ENCODE measurements at regions not wholly inside any gene's neighbourhood (a gene's known extent, or its start where the extent isn't known, plus 50 kb on each side); places are given as distances from the start of the nearest gene placed in this dataset.

DNA sequence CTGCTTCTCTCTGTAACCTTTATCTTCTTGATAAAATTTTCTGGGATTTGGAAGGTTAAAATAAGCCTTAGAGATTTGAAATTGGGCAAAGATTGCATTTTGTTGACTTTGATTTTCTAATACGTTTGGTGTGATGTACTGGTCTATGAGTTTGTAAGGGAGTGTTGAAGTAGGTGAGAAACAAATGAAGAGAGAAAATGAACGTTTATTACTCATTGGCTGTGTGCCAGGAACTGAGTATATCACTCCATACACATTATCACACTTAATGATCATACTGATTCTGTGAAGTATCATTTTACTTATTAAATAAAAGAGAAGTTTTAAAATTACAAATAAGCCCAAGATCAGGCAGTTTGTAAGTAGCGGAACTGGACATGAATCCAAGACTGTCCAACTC lies 795.1 kb upstream of the ZEB2 start:
- TF ChIP-seq, protein P1, sequence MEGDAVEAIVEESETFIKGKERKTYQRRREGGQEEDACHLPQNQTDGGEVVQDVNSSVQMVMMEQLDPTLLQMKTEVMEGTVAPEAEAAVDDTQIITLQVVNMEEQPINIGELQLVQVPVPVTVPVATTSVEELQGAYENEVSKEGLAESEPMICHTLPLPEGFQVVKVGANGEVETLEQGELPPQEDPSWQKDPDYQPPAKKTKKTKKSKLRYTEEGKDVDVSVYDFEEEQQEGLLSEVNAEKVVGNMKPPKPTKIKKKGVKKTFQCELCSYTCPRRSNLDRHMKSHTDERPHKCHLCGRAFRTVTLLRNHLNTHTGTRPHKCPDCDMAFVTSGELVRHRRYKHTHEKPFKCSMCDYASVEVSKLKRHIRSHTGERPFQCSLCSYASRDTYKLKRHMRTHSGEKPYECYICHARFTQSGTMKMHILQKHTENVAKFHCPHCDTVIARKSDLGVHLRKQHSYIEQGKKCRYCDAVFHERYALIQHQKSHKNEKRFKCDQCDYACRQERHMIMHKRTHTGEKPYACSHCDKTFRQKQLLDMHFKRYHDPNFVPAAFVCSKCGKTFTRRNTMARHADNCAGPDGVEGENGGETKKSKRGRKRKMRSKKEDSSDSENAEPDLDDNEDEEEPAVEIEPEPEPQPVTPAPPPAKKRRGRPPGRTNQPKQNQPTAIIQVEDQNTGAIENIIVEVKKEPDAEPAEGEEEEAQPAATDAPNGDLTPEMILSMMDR (IDR thresholded peaks at IDR 0.05): no peak
- no peak for TF ChIP-seq EZH2 (IDR thresholded peaks at IDR 0.05; ENCODE audit: borderline replicate concordance, insufficient read depth, low read depth, low read length, poor library complexity, severe bottlenecking)
